ENCODE measurements at regions not wholly inside any gene's neighbourhood (a gene's known extent, or its start where the extent isn't known, plus 50 kb on each side); places are given as distances from the start of the nearest gene placed in this dataset.

DNA sequence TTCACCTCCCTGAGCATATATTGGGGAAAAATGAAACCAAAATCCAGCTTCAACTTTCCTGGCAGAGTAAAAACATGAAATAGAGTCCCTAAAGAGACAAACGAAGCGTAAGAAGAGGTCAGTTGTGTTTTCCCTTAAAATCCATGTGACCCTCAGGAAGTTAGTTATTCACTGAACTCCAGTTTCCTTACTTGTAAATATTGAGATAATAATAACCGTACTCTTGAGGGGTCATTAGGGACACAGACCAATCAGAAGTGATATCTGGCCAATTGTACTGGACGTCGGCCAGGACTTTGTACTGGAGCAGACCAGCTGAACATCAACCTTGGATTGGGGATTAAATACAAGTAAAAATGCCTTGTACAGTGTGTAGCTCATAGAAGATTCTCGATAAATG lies 167.0 kb downstream of the GATA3 start:
- no peak for DNase-seq (ENCODE audit: low spot score)
- H4K8ac ChIP-seq (ENCODE audit: low read depth, low read length): no peak overlapping the region
- H3K23ac ChIP-seq (ENCODE audit: low read depth, low read length, poor library complexity): no peak overlapping the region
- H3K27ac ChIP-seq (replicated peaks; ENCODE audit: low read length): no peak overlapping the region
- peaks cover 0 to 1% of the 10 kb centered on the region in 2 donors for H3K9me3 ChIP-seq (replicated peaks in 1 of 2; ENCODE audit: control insufficient read depth in 2 of 2, insufficient read depth in 1 of 2, low read depth in 1 of 2, low read length in 2 of 2)
- H3K4me2 ChIP-seq (ENCODE audit: insufficient read depth, low read length, poor library complexity, severe bottlenecking): no peak overlapping the region
- H3K14ac ChIP-seq (ENCODE audit: low read length): no peak overlapping the region
- H2AK5ac ChIP-seq (ENCODE audit: low read depth, low read length): no peak overlapping the region
- H2BK5ac ChIP-seq (ENCODE audit: low read length): no peak overlapping the region
- H2BK12ac ChIP-seq (ENCODE audit: low read length): no peak overlapping the region
- H3K79me1 ChIP-seq (ENCODE audit: low read depth, low read length): no peaks in the 10 kb centered on the region
- no peak overlapping the region for H3K18ac ChIP-seq (ENCODE audit: low read length)
- no CpG with 5 or more reads among the region's 6 CpGs for WGBS, 2 donors (ENCODE audit: extremely low coverage in 2 of 2, insufficient read length in 2 of 2, insufficient replicate concordance in 1 of 2)
- H3K4ac ChIP-seq (ENCODE audit: low read length): no peak overlapping the region
- no peak overlapping the region for H2AFZ ChIP-seq (ENCODE audit: low read length)
- H4K91ac ChIP-seq (ENCODE audit: low read depth, low read length, poor library complexity): no peak overlapping the region
- H3K27me3 ChIP-seq (ENCODE audit: control insufficient read depth in 3 of 3, insufficient read depth in 3 of 3, low read depth in 1 of 3, low read length in 3 of 3): no peaks in the 10 kb centered on the region
- no peaks in the 10 kb centered on the region for H3K4me1 ChIP-seq (ENCODE audit: control insufficient read depth in 2 of 2, insufficient read depth in 1 of 2, low read depth in 1 of 2, low read length in 2 of 2)
- no peak overlapping the region for H2BK120ac ChIP-seq (ENCODE audit: low read depth, low read length)
- H2BK15ac ChIP-seq (ENCODE audit: low read length): no peak overlapping the region
- H3K4me3 ChIP-seq (ENCODE audit: low read length in 2 of 2): no peak overlapping the region
- H3K36me3 ChIP-seq (replicated peaks in 1 of 2; ENCODE audit: control insufficient read depth in 2 of 2, insufficient read depth in 2 of 2, low read length in 2 of 2): no peaks in the 10 kb centered on the region
- H3K9ac ChIP-seq (ENCODE audit: low read depth, low read length, poor library complexity): no peak overlapping the region

DNA sequence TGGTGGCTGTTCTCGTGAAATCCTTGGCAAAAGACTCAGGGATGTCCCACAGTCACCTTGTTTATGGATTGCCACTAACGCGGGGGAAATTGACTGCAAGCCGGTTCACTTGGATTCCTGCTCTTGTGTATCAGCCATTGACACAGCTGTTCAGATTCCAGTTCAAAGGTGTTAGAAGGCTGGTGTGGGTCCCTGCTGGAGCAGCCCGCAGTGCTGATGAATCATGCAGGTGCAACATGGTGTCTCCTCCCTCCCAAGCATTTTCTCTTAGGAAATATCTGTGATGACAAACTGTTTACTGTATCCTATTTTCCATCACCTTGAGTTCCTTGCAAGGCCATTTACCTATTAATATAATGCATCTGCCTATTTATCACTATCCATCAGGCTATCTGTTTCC lies 170.1 kb downstream of the GATA3 start:
- Histone ChIP-seq H2AFZ (ENCODE audit: low read length) (no peak overlapping the region), H3K36me3 (replicated peaks in 1 of 2; ENCODE audit: control insufficient read depth in 2 of 2, insufficient read depth in 2 of 2, low read length in 2 of 2) (no peaks in the 10 kb centered on the region), H3K27ac (replicated peaks; ENCODE audit: low read length) (no peak overlapping the region), H2BK120ac (ENCODE audit: low read depth, low read length) (no peak overlapping the region), H3K4ac (ENCODE audit: low read length) (no peak overlapping the region), H4K8ac (ENCODE audit: low read depth, low read length) (peak overlapping the region; percentile 20), H3K23ac (ENCODE audit: low read depth, low read length, poor library complexity) (no peak overlapping the region), H3K4me1 (ENCODE audit: control insufficient read depth in 2 of 2, insufficient read depth in 1 of 2, low read depth in 1 of 2, low read length in 2 of 2) (no peaks in the 10 kb centered on the region), H3K14ac (ENCODE audit: low read length) (no peak overlapping the region), H3K18ac (ENCODE audit: low read length) (no peak overlapping the region), H2BK12ac (ENCODE audit: low read length) (no peak overlapping the region), H2AK5ac (ENCODE audit: low read depth, low read length) (no peak overlapping the region), H3K27me3 (ENCODE audit: control insufficient read depth in 3 of 3, insufficient read depth in 3 of 3, low read depth in 1 of 3, low read length in 3 of 3) (no peaks in the 10 kb centered on the region), H3K79me1 (ENCODE audit: low read depth, low read length) (no peaks in the 10 kb centered on the region), H3K4me3 (ENCODE audit: low read length in 2 of 2) (no peak overlapping the region), H2BK15ac (ENCODE audit: low read length) (no peak overlapping the region), H4K91ac (ENCODE audit: low read depth, low read length, poor library complexity) (no peak overlapping the region), H3K4me2 (ENCODE audit: insufficient read depth, low read length, poor library complexity, severe bottlenecking) (no peak overlapping the region), H3K9me3 (replicated peaks in 1 of 2; ENCODE audit: control insufficient read depth in 2 of 2, insufficient read depth in 1 of 2, low read depth in 1 of 2, low read length in 2 of 2) (no peaks in the 10 kb centered on the region), H3K9ac (ENCODE audit: low read depth, low read length, poor library complexity) (no peak overlapping the region), H2BK5ac (ENCODE audit: low read length) (no peak overlapping the region)
- DNase-seq (ENCODE audit: low spot score): no peak
- WGBS, 2 donors (ENCODE audit: extremely low coverage in 2 of 2, insufficient read length in 2 of 2, insufficient replicate concordance in 1 of 2): no CpG with 5 or more reads among the region's 5 CpGs

DNA sequence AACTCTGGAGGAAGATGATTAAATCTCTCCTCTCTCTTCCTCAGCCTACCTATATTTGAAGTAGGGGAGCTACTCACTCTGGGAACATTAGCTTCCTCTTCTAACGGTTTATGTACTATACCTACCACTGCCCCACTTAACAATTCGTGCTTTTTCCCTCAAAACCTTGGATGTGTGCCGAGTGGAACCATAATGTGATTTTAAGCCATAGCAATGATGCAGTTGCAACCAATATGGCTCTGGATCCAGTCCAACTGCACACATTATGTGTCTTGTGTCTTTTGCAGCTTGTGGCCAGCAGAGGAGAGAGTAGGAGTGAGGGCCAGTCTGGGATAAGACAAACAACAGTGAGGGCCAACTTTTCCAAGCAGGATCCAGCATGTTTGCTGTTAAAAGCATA lies 170.7 kb downstream of the GATA3 start:
- Histone ChIP-seq H4K8ac (ENCODE audit: low read depth, low read length) (no peak overlapping the region), H3K36me3 (replicated peaks in 1 of 2; ENCODE audit: control insufficient read depth in 2 of 2, insufficient read depth in 2 of 2, low read length in 2 of 2) (no peaks in the 10 kb centered on the region), H2AFZ (ENCODE audit: low read length) (no peak overlapping the region), H2BK15ac (ENCODE audit: low read length) (no peak overlapping the region), H3K27ac (replicated peaks; ENCODE audit: low read length) (no peak overlapping the region), H2BK12ac (ENCODE audit: low read length) (no peak overlapping the region), H3K79me1 (ENCODE audit: low read depth, low read length) (no peaks in the 10 kb centered on the region), H3K18ac (ENCODE audit: low read length) (no peak overlapping the region), H2BK5ac (ENCODE audit: low read length) (no peak overlapping the region), H3K4me1 (ENCODE audit: control insufficient read depth in 2 of 2, insufficient read depth in 1 of 2, low read depth in 1 of 2, low read length in 2 of 2) (no peaks in the 10 kb centered on the region), H3K4ac (ENCODE audit: low read length) (no peak overlapping the region), H3K4me2 (ENCODE audit: insufficient read depth, low read length, poor library complexity, severe bottlenecking) (no peak overlapping the region), H3K27me3 (ENCODE audit: control insufficient read depth in 3 of 3, insufficient read depth in 3 of 3, low read depth in 1 of 3, low read length in 3 of 3) (no peaks in the 10 kb centered on the region), H4K91ac (ENCODE audit: low read depth, low read length, poor library complexity) (no peak overlapping the region), H2BK120ac (ENCODE audit: low read depth, low read length) (no peak overlapping the region), H3K9me3 (replicated peaks in 1 of 2; ENCODE audit: control insufficient read depth in 2 of 2, insufficient read depth in 1 of 2, low read depth in 1 of 2, low read length in 2 of 2) (no peaks in the 10 kb centered on the region), H3K4me3 (ENCODE audit: low read length in 2 of 2) (no peak overlapping the region), H2AK5ac (ENCODE audit: low read depth, low read length) (no peak overlapping the region), H3K23ac (ENCODE audit: low read depth, low read length, poor library complexity) (no peak overlapping the region), H3K9ac (ENCODE audit: low read depth, low read length, poor library complexity) (no peak overlapping the region), H3K14ac (ENCODE audit: low read length) (no peak overlapping the region)
- no CpG with 5 or more reads among the region's 3 CpGs for WGBS, 2 donors (ENCODE audit: extremely low coverage in 2 of 2, insufficient read length in 2 of 2, insufficient replicate concordance in 1 of 2)
- DNase-seq (ENCODE audit: low spot score): no peak

DNA sequence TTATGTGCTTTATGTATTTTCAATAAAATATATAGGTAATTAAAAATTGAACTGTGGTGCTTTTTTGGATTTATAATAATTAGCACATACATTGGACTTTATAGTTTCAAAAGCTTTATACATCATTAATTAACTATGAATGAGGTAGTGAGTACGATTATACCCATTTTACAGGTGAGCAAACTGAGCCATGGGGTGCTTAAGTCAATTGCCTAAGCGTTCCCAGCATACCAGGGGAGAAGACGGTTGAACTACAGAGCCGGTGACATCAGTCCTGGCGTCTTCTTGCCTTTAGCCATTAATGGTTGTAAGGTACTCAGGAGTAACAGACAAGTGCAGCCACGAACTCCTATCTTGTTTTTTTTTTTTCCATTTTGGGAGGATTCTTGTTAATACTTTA lies 172.8 kb downstream of the GATA3 start:
- H3K18ac ChIP-seq (ENCODE audit: low read length): no peak overlapping the region
- H3K79me1 ChIP-seq (ENCODE audit: low read depth, low read length): no peaks in the 10 kb centered on the region
- no peak overlapping the region for H2AK5ac ChIP-seq (ENCODE audit: low read depth, low read length)
- H4K8ac ChIP-seq (ENCODE audit: low read depth, low read length): no peak overlapping the region
- no peak overlapping the region for H2BK5ac ChIP-seq (ENCODE audit: low read length)
- H2BK12ac ChIP-seq (ENCODE audit: low read length): no peak overlapping the region
- H3K23ac ChIP-seq (ENCODE audit: low read depth, low read length, poor library complexity): no peak overlapping the region
- H3K4ac ChIP-seq (ENCODE audit: low read length): no peak overlapping the region
- H2BK120ac ChIP-seq (ENCODE audit: low read depth, low read length): no peak overlapping the region
- no peaks in the 10 kb centered on the region for H3K27me3 ChIP-seq (ENCODE audit: control insufficient read depth in 3 of 3, insufficient read depth in 3 of 3, low read depth in 1 of 3, low read length in 3 of 3)
- no peak overlapping the region for H3K4me2 ChIP-seq (ENCODE audit: insufficient read depth, low read length, poor library complexity, severe bottlenecking)
- no peaks in the 10 kb centered on the region for H3K36me3 ChIP-seq (replicated peaks in 1 of 2; ENCODE audit: control insufficient read depth in 2 of 2, insufficient read depth in 2 of 2, low read length in 2 of 2)
- DNase-seq (ENCODE audit: low spot score): no peak
- H3K4me3 ChIP-seq (ENCODE audit: low read length in 2 of 2): no peak overlapping the region
- WGBS, 2 donors (ENCODE audit: extremely low coverage in 2 of 2, insufficient read length in 2 of 2, insufficient replicate concordance in 1 of 2): no CpG with 5 or more reads among the region's 6 CpGs
- H3K9me3 ChIP-seq (replicated peaks in 1 of 2; ENCODE audit: control insufficient read depth in 2 of 2, insufficient read depth in 1 of 2, low read depth in 1 of 2, low read length in 2 of 2): no peaks in the 10 kb centered on the region
- no peak overlapping the region for H3K9ac ChIP-seq (ENCODE audit: low read depth, low read length, poor library complexity)
- no peak overlapping the region for H3K14ac ChIP-seq (ENCODE audit: low read length)
- no peak overlapping the region for H4K91ac ChIP-seq (ENCODE audit: low read depth, low read length, poor library complexity)
- no peak overlapping the region for H2BK15ac ChIP-seq (ENCODE audit: low read length)
- H3K27ac ChIP-seq (replicated peaks; ENCODE audit: low read length): no peak overlapping the region
- H2AFZ ChIP-seq (ENCODE audit: low read length): no peak overlapping the region
- H3K4me1 ChIP-seq (ENCODE audit: control insufficient read depth in 2 of 2, insufficient read depth in 1 of 2, low read depth in 1 of 2, low read length in 2 of 2): no peaks in the 10 kb centered on the region

Data from neuronal stem cell (in vitro differentiated cells).